ENCODE measurements at regions not wholly inside any gene's neighbourhood (a gene's known extent, or its start where the extent isn't known, plus 50 kb on each side); places are given as distances from the start of the nearest gene placed in this dataset.
"Not testable (repeated sequence)": the region's sequence is repeated elsewhere in the genome, so short reads cannot be mapped to it uniquely, and the experiment has no call there.

DNA sequence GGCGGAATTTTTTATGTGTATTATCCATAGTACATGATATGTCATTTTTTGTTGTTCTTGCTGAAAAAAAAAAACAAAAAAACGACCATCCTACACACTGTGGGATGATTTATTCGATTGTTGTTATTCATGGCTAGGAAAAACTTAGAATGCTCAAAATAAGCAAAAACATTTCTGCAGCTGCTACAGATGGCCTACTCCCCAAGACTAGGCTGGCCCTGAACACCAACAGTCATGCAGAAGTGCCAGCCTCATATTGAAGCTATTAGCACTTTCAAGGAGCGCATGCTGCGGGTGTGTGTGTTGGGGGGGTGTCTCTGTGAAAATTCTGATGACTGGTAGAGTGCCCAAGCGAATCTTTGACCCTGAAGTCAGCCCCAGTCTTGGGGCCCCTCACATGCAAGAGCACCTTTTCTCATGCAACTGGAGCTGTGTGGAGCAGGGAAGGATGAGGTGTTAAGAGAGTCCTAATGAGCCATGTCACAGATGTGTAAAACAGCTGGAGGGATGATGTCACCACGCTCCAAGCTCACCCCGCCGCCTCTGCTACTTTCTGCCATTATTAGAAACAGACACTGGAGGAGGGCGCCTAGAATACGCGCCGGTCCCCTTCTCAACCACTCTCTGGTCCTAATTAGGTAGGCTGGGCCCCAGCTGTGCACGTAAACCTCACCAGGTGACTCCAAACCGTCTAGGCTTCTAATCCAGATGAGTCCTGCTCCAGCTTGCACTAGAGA, 61.0 kb upstream of the SMIM23 start:
- no peak for DNase-seq

DNA sequence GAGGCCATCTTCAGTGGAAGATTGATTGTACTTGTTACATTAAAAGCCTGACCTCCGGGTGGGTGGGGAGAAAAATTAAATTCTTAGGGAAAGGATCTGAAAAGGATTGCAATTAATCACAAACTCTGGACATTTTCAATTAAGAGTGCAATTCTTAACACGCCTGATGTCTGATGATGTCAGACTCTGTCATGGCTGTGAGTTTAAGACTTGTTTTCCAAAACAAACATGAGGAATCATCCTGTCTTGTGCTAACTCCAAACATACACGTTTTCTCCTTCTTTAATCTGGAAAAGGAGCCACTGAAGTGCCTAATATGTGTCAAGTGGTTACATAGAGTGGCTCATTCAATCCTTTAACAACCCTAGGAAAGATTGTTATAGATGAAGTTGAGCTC, 60.4 kb upstream of the SMIM23 start:
- no peak for DNase-seq

GRCh38 chr5:171726819-171727218, 58.8 kb upstream of the SMIM23 start:
- not testable (repeated sequence) for DNase-seq

DNA sequence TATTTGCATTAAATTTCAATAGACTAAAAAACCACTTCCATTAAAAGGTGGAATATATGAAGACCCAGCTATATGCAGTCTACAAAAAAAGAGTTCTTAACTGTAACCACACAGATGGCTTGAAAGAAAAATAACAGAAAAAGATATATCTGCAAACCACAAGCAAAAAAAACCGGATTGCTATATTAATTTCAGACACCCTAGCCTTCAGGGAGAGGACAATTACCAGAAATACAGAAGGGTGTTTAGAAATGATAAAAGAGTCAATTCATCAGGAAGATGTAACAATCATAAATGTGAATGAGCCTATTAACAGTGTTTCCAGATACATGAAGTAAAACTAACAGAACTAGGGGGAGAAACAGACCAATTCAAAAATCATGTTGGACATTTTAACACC, 56.9 kb upstream of the SMIM23 start:
- DNase-seq, result no peak
